ENCODE measurements at regions not wholly inside any gene's neighbourhood (a gene's known extent, or its start where the extent isn't known, plus 50 kb on each side); places are given as distances from the start of the nearest gene placed in this dataset.

DNA sequence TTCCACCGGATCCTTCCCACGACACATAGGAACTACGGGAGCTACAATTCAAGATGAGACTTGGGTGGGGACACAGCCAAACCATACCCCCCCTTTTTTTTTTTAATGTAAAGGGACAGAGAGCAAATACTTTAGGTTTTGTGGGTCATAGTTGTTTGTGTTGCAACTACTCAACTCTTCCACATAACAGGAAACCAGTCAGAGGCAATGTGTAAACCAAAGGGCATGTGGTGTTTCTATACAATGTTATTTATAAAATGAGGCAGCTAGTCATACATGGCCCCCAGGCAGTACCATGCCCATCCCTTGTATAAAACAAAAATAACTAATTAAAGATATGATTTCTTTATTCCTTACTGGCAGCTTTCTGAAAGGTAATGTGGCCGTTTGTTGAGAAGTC lies 845.4 kb upstream of the ADAMTS5 start:
- TF ChIP-seq, protein P1, sequence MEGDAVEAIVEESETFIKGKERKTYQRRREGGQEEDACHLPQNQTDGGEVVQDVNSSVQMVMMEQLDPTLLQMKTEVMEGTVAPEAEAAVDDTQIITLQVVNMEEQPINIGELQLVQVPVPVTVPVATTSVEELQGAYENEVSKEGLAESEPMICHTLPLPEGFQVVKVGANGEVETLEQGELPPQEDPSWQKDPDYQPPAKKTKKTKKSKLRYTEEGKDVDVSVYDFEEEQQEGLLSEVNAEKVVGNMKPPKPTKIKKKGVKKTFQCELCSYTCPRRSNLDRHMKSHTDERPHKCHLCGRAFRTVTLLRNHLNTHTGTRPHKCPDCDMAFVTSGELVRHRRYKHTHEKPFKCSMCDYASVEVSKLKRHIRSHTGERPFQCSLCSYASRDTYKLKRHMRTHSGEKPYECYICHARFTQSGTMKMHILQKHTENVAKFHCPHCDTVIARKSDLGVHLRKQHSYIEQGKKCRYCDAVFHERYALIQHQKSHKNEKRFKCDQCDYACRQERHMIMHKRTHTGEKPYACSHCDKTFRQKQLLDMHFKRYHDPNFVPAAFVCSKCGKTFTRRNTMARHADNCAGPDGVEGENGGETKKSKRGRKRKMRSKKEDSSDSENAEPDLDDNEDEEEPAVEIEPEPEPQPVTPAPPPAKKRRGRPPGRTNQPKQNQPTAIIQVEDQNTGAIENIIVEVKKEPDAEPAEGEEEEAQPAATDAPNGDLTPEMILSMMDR (IDR thresholded peaks at IDR 0.05): no peak
- TF ChIP-seq POLR2AphosphoS5 (IDR thresholded peaks at IDR 0.05): no peak
